SK-N-SH treated with all-trans-retinoic acid at 6 μM for 48 hours (cell line): ENCODE measurements at regions not wholly inside any gene's neighbourhood (a gene's known extent, or its start where the extent isn't known, plus 50 kb on each side); places are given as distances from the start of the nearest gene placed in this dataset.
"Not testable (repeated sequence)": the region's sequence is repeated elsewhere in the genome, so short reads cannot be mapped to it uniquely, and the experiment has no call there.

ENCODE experiments used
- ATAC-seq: fragments of 200-7000 bp; cut with Tn5 transposase; 3 replicates; pipeline ENCODE4 v1.9.1; 2020; ENCODE audit warnings: mild to moderate bottlenecking, moderate library complexity
- ARNTL ChIP-seq: fragments of 450-650 bp; formaldehyde crosslinking; IDR thresholded peaks from 2 replicates; pipeline ENCODE4 v1.5.0; 2020; ENCODE audit warnings: low read depth, mild to moderate bottlenecking, moderate library complexity, borderline replicate concordance
- BACH2 ChIP-seq: fragments of 250-450 bp; sonication (Bioruptor Pico); IDR thresholded peaks from 2 replicates; pipeline ENCODE4 v1.9.0; 2021; ENCODE audit warnings: mild to moderate bottlenecking, borderline replicate concordance
- CREB5 ChIP-seq: fragments of 250-450 bp; sonication (Bioruptor Pico); IDR thresholded peaks from 2 replicates; pipeline ENCODE4 v1.5.1; 2020; ENCODE audit warnings: low read depth, mild to moderate bottlenecking, moderate library complexity
- CSDC2 ChIP-seq: fragments of 250-450 bp; sonication (Bioruptor Pico); IDR thresholded peaks from 2 replicates; pipeline ENCODE4 v1.5.0; 2020; ENCODE audit warnings: mild to moderate bottlenecking, moderate library complexity
- CSRNP3 ChIP-seq: fragments of 250-450 bp; sonication (Bioruptor Pico); IDR thresholded peaks from 2 replicates; pipeline ENCODE4 v1.5.1; 2021; ENCODE audit warnings: mild to moderate bottlenecking, moderate library complexity
- ESRRG ChIP-seq: fragments of 250-450 bp; sonication (Bioruptor Pico); IDR thresholded peaks from 2 replicates; pipeline ENCODE4 v1.6.1; 2021; ENCODE audit warnings: mild to moderate bottlenecking
- GLIS3 ChIP-seq: fragments of 250-450 bp; sonication (Bioruptor Pico); IDR thresholded peaks from 2 replicates; pipeline ENCODE4 v1.5.0; 2020; ENCODE audit warnings: mild to moderate bottlenecking, moderate library complexity
- ISL1 ChIP-seq: fragments of 250-450 bp; sonication (Bioruptor Pico); IDR thresholded peaks from 2 replicates; pipeline ENCODE4 v2.1.2; 2022; ENCODE audit warnings: mild to moderate bottlenecking, moderate library complexity
- OSR1 ChIP-seq: fragments of 250-450 bp; sonication (Bioruptor Pico); IDR thresholded peaks from 2 replicates; pipeline ENCODE4 v1.8.0; 2022; ENCODE audit warnings: moderate library complexity, mild to moderate bottlenecking, inconsistent platforms
- PATZ1 ChIP-seq: fragments of 250-450 bp; sonication (Bioruptor Pico); IDR thresholded peaks from 2 replicates; pipeline ENCODE4 v1.8.0; 2020; ENCODE audit warnings: mild to moderate bottlenecking, moderate library complexity, borderline replicate concordance
- POU6F1 ChIP-seq: fragments of 250-450 bp; sonication (Bioruptor Pico); IDR thresholded peaks from 2 replicates; pipeline ENCODE4 v1.8.0; 2021; ENCODE audit warnings: low read depth, mild to moderate bottlenecking, moderate library complexity, borderline replicate concordance
- RARB ChIP-seq: fragments of 250-450 bp; sonication (Bioruptor Pico); IDR thresholded peaks from 2 replicates; pipeline ENCODE4 v1.8.0; 2021; ENCODE audit warnings: mild to moderate bottlenecking, moderate library complexity
- TCF4 ChIP-seq: fragments of 250-450 bp; sonication (Bioruptor Pico); IDR thresholded peaks from 2 replicates; pipeline ENCODE4 v1.8.0; 2021; ENCODE audit warnings: mild to moderate bottlenecking, moderate library complexity, borderline replicate concordance
- TOX ChIP-seq: fragments of 250-450 bp; sonication (Bioruptor Pico); IDR thresholded peaks from 2 replicates; pipeline ENCODE4 v1.8.0; 2021; ENCODE audit warnings: mild to moderate bottlenecking, moderate library complexity, borderline replicate concordance
- TSHZ2 ChIP-seq: fragments of 250-450 bp; sonication (Bioruptor Pico); IDR thresholded peaks from 2 replicates; pipeline ENCODE4 v1.5.0; 2020; ENCODE audit warnings: mild to moderate bottlenecking, moderate library complexity
- ZC3H10 ChIP-seq: fragments of 250-450 bp; sonication (Bioruptor Pico); IDR thresholded peaks from 2 replicates; pipeline ENCODE4 v1.5.1; 2021; ENCODE audit warnings: mild to moderate bottlenecking, moderate library complexity
- ZFP30 ChIP-seq: fragments of 450-650 bp; formaldehyde crosslinking; IDR thresholded peaks from 2 replicates; pipeline ENCODE4 v1.5.0; 2022; ENCODE audit warnings: mild to moderate bottlenecking, moderate library complexity
- ZNF70 ChIP-seq: fragments of 450-650 bp; formaldehyde crosslinking; IDR thresholded peaks from 2 replicates; pipeline ENCODE4 v1.5.0; 2020; ENCODE audit warnings: mild to moderate bottlenecking, moderate library complexity
- ZNF8 ChIP-seq: fragments of 450-650 bp; formaldehyde crosslinking; IDR thresholded peaks from 2 replicates; pipeline ENCODE4 v1.5.0; 2020; ENCODE audit warnings: mild to moderate bottlenecking, moderate library complexity

GRCh38 chr4:179165862-179166261 is 1723.6 kb upstream of the AGA start:
- no peak for ATAC-seq
- TF ChIP-seq ISL1 = no peak
- TF ChIP-seq ESRRG = no peak
- no peak for TF ChIP-seq CSRNP3
- TF ChIP-seq TOX = no peak
- TF ChIP-seq RARB (CRISPR knock-in tag) = no peak
- TF ChIP-seq POU6F1 (CRISPR knock-in tag) = no peak
- no peak for TF ChIP-seq ARNTL (CRISPR knock-in tag)
- TF ChIP-seq TSHZ2 (CRISPR knock-in tag) = no peak
- no peak for TF ChIP-seq CSDC2 (CRISPR knock-in tag)
- TF ChIP-seq ZNF8 = no peak
- no peak for TF ChIP-seq PATZ1 (CRISPR knock-in tag)
- TF ChIP-seq CREB5 = no peak
- TF ChIP-seq ZNF70 (CRISPR knock-in tag) = no peak
- TF ChIP-seq ZFP30 (CRISPR knock-in tag) = no peak

- ATAC-seq = not testable (repeated sequence)
Measured at GRCh38 chr4:179170308-179170707, 1728.1 kb upstream of the AGA start.

GRCh38 chr4:179182741-179183140 is 1740.5 kb upstream of the AGA start:
- TF ChIP-seq ESRRG (no peak), TOX (no peak), PATZ1 (CRISPR knock-in tag) (no peak), ZNF8 (no peak), OSR1 (no peak), TCF4 (no peak)
- ATAC-seq = no peak

GRCh38 chr4:179195887-179196286 is 1753.7 kb upstream of the AGA start:
- no peak for ATAC-seq
- TF ChIP-seq TOX (no peak), GLIS3 (CRISPR knock-in tag) (no peak), CSRNP3 (no peak), BACH2 (CRISPR knock-in tag) (no peak), ZC3H10 (CRISPR knock-in tag) (no peak), ARNTL (CRISPR knock-in tag) (no peak)
